K562 (cell line): ENCODE measurements at regions not wholly inside any gene's neighbourhood (a gene's known extent, or its start where the extent isn't known, plus 50 kb on each side); places are given as distances from the start of the nearest gene placed in this dataset.

Source experiments
- ATAC-seq: fragments of 200-7000 bp; cut with Tn5 transposase; 3 replicates; pipeline ENCODE4 v1.9.1; 2020; ENCODE audit warnings: moderate library complexity
- BruUV-seq: library from RNA; stranded (reverse); fragments of 400-500 nt; replicated peaks from 2 replicates; lab custom pipeline; 2021; lab: Mats Ljungman, UMichigan
- CTCF ChIA-PET: fragments of 300-600 bp; formaldehyde crosslinking; extraction: SDS; loops from one replicate; lab custom pipeline; 2021; ENCODE audit warnings: low intra/inter-chr PET ratio; lab: Yijun Ruan, JAX
- POLR2A ChIA-PET: fragments of 300-600, 350-650 bp; sonication (Branson Sonifier 250); formaldehyde crosslinking; extraction: SDS; loops from one replicate; lab custom pipeline; 2021; ENCODE audit warnings: antibody characterized with exemption, inconsistent platforms; lab: Yijun Ruan, JAX
- DNase-seq, 4 experiments: peaks; one replicate each; pipeline versions ENCODE4 v3.0.0 to v3.0.0-alpha.2; 2011 to 2018; ENCODE audit warnings: low spot score in 3 of 4, mixed read lengths in 3 of 4; ENCODE audit errors: extremely low read depth in 1 of 4
- FAIRE-seq: peaks from 2 replicates; lab custom pipeline; 2011; peaks lifted over from hg19 to GRCh38; lab: Jason Lieb, UNC
- H2AFZ ChIP-seq: 2 replicates; pipeline ENCODE4 v1.6.0; 2011; ENCODE audit warnings: low read depth, low read length, control low read depth, inconsistent platforms
- H3K27ac ChIP-seq: fragments of 200-600 bp; 3 replicates; pipeline ENCODE4 v1.8.0; 2011; ENCODE audit warnings: low read depth, mild to moderate bottlenecking, control low read depth, inconsistent platforms, low read length, moderate library complexity, mixed read lengths; ENCODE audit errors: extremely low read depth
- H3K27me3 ChIP-seq, 2 experiments: fragments of 300-600 bp in 1 of 2; 2 replicates in 1 of 2; 3 replicates in 1 of 2; pipeline versions ENCODE4 v1.6.0 to v1.8.0; 2011; ENCODE audit warnings: inconsistent platforms in 2 of 2, low read length in 2 of 2, mild to moderate bottlenecking in 1 of 2, mixed read lengths in 1 of 2, moderate library complexity in 1 of 2; ENCODE audit not compliant: control insufficient read depth in 2 of 2, insufficient read depth in 2 of 2
- H3K36me3 ChIP-seq: fragments of 300-600 bp; 3 replicates; pipeline ENCODE4 v1.8.0; 2011; ENCODE audit warnings: mild to moderate bottlenecking, low read length, inconsistent platforms; ENCODE audit not compliant: control insufficient read depth, insufficient read depth
- H3K4me1 ChIP-seq, 2 experiments: fragments of 200-600 bp in 1 of 2; replicated peaks in 1 of 2; 2 replicates in 1 of 2; 3 replicates in 1 of 2; pipeline versions ENCODE4 v1.5.1 to v1.8.0; 2011; ENCODE audit warnings: inconsistent platforms in 2 of 2, low read length in 2 of 2, mild to moderate bottlenecking in 1 of 2, mixed read lengths in 1 of 2, moderate library complexity in 1 of 2; ENCODE audit not compliant: control insufficient read depth in 2 of 2, insufficient read depth in 2 of 2
- H3K4me2 ChIP-seq: 2 replicates; pipeline ENCODE4 v1.6.1; 2011; ENCODE audit warnings: low read length, control low read depth, inconsistent platforms, mixed read lengths; ENCODE audit not compliant: insufficient read depth
- H3K4me3 ChIP-seq: fragments of 200-600 bp; sonication (generic), shearing (Covaris generic); 2 replicates; pipeline ENCODE4 v1.5.1; 2016; ENCODE audit warnings: control low read depth, inconsistent platforms
- H3K79me2 ChIP-seq: fragments of 200-600 bp; 3 replicates; pipeline ENCODE4 v1.8.0; 2011; ENCODE audit warnings: low read length, inconsistent platforms; ENCODE audit not compliant: control insufficient read depth, insufficient read depth
- H3K9ac ChIP-seq, 2 experiments: 2 replicates each; pipeline versions ENCODE4 v1.6.0 to v1.6.1; 2011; ENCODE audit warnings: low read depth in 2 of 2, low read length in 2 of 2, control low read depth in 1 of 2, inconsistent platforms in 1 of 2, mild to moderate bottlenecking in 1 of 2, mixed read lengths in 1 of 2; ENCODE audit not compliant: insufficient read depth in 1 of 2
- H3K9me1 ChIP-seq: one replicate; pipeline ENCODE4 v1.6.0; 2011; ENCODE audit warnings: inconsistent platforms, mild to moderate bottlenecking, low read length, moderate library complexity; ENCODE audit not compliant: control insufficient read depth, insufficient read depth
- H3K9me3 ChIP-seq: replicated peaks from 2 replicates; pipeline ENCODE4 v1.5.1; 2011; ENCODE audit warnings: low read depth, low read length, inconsistent platforms; ENCODE audit not compliant: control insufficient read depth, insufficient read depth
- H4K20me1 ChIP-seq: replicated peaks from 2 replicates; pipeline ENCODE4 v1.6.1; 2011; ENCODE audit warnings: low read length, inconsistent platforms, mixed read lengths; ENCODE audit not compliant: control insufficient read depth, insufficient read depth
- E2F3 ChIP-seq: fragments of 250-450 bp; sonication (Bioruptor Pico); IDR thresholded peaks from 2 replicates; pipeline ENCODE4 v1.4.0; 2020; ENCODE audit warnings: mild to moderate bottlenecking
- ESRRA ChIP-seq: fragments of 450-650 bp; IDR thresholded peaks from 2 replicates; pipeline ENCODE4 v1.6.1; 2014; ENCODE audit warnings: low read depth, mild to moderate bottlenecking, moderate library complexity, borderline replicate concordance
- GABPB1 ChIP-seq: sonication (generic); formaldehyde crosslinking; IDR thresholded peaks from 2 replicates; pipeline ENCODE4 v1.8.0; 2022; ENCODE audit warnings: mild to moderate bottlenecking, missing genetic modification reagents
- KLF1 ChIP-seq: fragments of 450-650 bp; IDR thresholded peaks from 2 replicates; pipeline ENCODE4 v1.6.1; 2016; ENCODE audit warnings: missing genetic modification characterization, missing compliant biosample characterization
- ZNF212 ChIP-seq: fragments of 450-650 bp; formaldehyde crosslinking; IDR thresholded peaks from 2 replicates; pipeline ENCODE4 v1.4.0; 2020; ENCODE audit warnings: mild to moderate bottlenecking
- ZNF354B ChIP-seq: fragments of 250-450 bp; sonication (Bioruptor Pico); IDR thresholded peaks from 2 replicates; pipeline ENCODE4 v1.4.0; 2020
- ZNF644 ChIP-seq: fragments of 200-800 bp; sonication (Bioruptor generic); IDR thresholded peaks from 2 replicates; pipeline ENCODE4 v1.6.1; 2016; ENCODE audit warnings: low read depth, missing genetic modification characterization, missing compliant biosample characterization
- ZNF695 ChIP-seq: fragments of 450-650 bp; formaldehyde crosslinking; IDR thresholded peaks from 2 replicates; pipeline ENCODE4 v1.4.0; 2020; ENCODE audit warnings: mild to moderate bottlenecking, moderate library complexity
- ZZZ3 ChIP-seq: fragments of 450-650 bp; IDR thresholded peaks from 2 replicates; pipeline ENCODE4 v1.6.1; 2016; ENCODE audit warnings: antibody characterized with exemption, mild to moderate bottlenecking, moderate library complexity
- WGBS: fragments of 100-300 bp; shearing (Covaris generic); methylation state at CpG from one replicate; pipeline ENCODE4 v1.1.6; 2016; ENCODE audit warnings: low coverage, mixed read lengths; ENCODE audit not compliant: insufficient coverage; ENCODE audit errors: missing lambda C conversion rate; 5-methylcytosine and 5-hydroxymethylcytosine counted together
- in situ Hi-C: fragments of 300-500 bp; cut with MboI; formaldehyde crosslinking; loops from 4 replicates; pipeline ENCODE4 v1.15.0; 2018; ENCODE audit warnings: inconsistent platforms, mixed read lengths
- intact Hi-C: fragments of 100-400 bp; cut with micrococcal nuclease; formaldehyde crosslinking; loops from 2 replicates; pipeline ENCODE4 v1.14.2; 2022
- TF ChIP-seq, protein P1 (sequence below): fragments of 250-450 bp; sonication (Bioruptor Pico); IDR thresholded peaks from 2 replicates; pipeline ENCODE4 v1.8.0; 2022; ENCODE audit warnings: moderate library complexity, mild to moderate bottlenecking, inconsistent platforms

DNA sequence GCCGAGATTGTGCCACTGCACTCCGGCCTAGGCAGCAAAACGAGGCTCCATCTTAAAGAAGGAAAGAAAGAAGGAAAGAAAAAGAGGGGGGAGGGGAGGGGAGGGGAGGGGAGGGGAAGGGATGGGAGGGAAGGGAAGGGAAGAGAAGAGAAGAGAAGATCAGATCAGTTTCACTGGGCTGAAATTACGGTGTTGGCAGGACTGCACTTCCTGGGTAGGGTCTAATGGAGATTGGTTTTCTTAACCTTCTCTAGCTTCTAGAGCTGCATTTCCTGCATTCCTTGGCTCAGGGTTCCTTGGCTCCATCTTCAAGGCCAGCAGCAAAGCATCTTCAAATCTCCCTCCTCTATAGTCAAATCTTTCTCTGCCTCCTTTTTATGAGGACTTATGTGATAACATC, 349.1 kb upstream of the CRIM1 start (continued):
- TF ChIP-seq ZZZ3 (no peak), ESRRA (no peak), GABPB1 (CRISPR knock-in tag) (no peak), E2F3 (CRISPR knock-in tag) (no peak), KLF1 (no peak), ZNF212 (CRISPR knock-in tag) (no peak)

DNA sequence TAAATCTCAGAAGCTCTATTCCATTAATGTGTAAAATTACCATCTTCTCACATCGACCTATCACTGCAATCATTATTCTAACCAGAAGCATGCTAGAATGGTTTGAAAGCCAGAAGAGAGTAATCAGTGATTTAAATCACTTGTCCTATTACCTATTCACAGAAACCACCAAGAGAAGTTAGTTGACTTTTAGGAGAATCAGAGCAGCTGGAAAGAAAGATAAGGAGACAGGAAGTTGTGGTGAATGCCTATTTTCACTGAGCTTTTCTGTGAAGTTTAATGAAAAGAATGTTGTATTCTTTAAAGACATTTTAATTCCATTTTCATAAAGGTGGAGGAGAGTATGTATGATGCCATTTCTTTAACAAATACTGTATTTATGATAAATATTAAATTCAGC, 352.6 kb upstream of the CRIM1 start:
- Histone ChIP-seq H3K27me3 (no peaks in the 10 kb centered on the region), H3K4me3 (no peak overlapping the region), H3K9ac (no peak overlapping the region), H4K20me1 (no peaks in the 10 kb centered on the region), H2AFZ (no peak overlapping the region), H3K36me3 (no peaks in the 10 kb centered on the region), H3K4me1 (no peaks in the 10 kb centered on the region), H3K9me1 (no peaks in the 10 kb centered on the region), H3K27ac (no peak overlapping the region), H3K79me2 (no peaks in the 10 kb centered on the region), H3K4me2 (no peak overlapping the region), H3K9me3 (no peaks in the 10 kb centered on the region; the same call in 1 of the 2 replicates)
- FAIRE-seq (no peak), ATAC-seq (no peak), DNase-seq (no peak)
- WGBS: 6% methylated on average over 1 of the region's 1 CpG
- intact Hi-C loops (no loop called here), in situ Hi-C loops (no loop called here)
- CTCF ChIA-PET: no interaction called here
- BruUV-seq: no TSS peak
- POLR2A ChIA-PET: no interaction called here
- TF ChIP-seq ZNF695 (CRISPR knock-in tag) (no peak), ZNF354B (no peak), ZNF644 (tag) (no peak)
- TF ChIP-seq, protein P1, sequence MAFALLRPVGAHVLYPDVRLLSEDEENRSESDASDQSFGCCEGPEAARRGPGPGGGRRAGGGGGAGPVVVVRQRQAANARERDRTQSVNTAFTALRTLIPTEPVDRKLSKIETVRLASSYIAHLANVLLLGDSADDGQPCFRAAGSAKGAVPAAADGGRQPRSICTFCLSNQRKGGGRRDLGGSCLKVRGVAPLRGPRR (CRISPR knock-in tag): no peak
